Thyroid gland (tissue), 4 donors: ENCODE measurements at regions not wholly inside any gene's neighbourhood (a gene's known extent, or its start where the extent isn't known, plus 50 kb on each side); places are given as distances from the start of the nearest gene placed in this dataset.

Experiments used
- DNase-seq, 2 donors: peaks; one replicate each; pipeline ENCODE4 v3.0.0-alpha.2; 2019
- H3K27ac ChIP-seq, 3 donors: fragments of 200-600 bp; sonication (generic); 1 replicate in 2 of 3; 2 replicates in 1 of 3; pipeline ENCODE4 v1.5.1; 2016 to 2019; ENCODE audit warnings: mild to moderate bottlenecking in 1 of 3, moderate library complexity in 1 of 3
- H3K27me3 ChIP-seq: fragments of 200-600 bp; sonication (generic); one replicate; pipeline ENCODE4 v1.5.1; 2019
- H3K36me3 ChIP-seq, 2 donors: fragments of 200-600 bp; sonication (generic); one replicate each; pipeline ENCODE4 v1.5.1; 2016 to 2019
- H3K4me1 ChIP-seq, 2 donors: fragments of 200-600 bp; sonication (generic); one replicate each; pipeline ENCODE4 v1.5.1; 2017 to 2019
- H3K4me3 ChIP-seq, 3 donors: fragments of 200-600 bp; sonication (generic); replicated peaks in 1 of 3; 1 replicate in 2 of 3; 2 replicates in 1 of 3; pipeline ENCODE4 v1.5.1; 2016; ENCODE audit warnings: mild to moderate bottlenecking in 1 of 3
- H3K9me3 ChIP-seq: fragments of 200-600 bp; sonication (generic); one replicate; pipeline ENCODE4 v1.5.1; 2017
- CTCF ChIP-seq, 6 experiments: fragments of 200-600 bp in 3 of 6; fragments of 450-650 bp in 3 of 6; sonication (generic) in 3 of 6; IDR thresholded peaks; one replicate each; pipeline ENCODE4 v1.5.1; 2016 to 2019; ENCODE audit warnings: antibody characterized with exemption in 6 of 6, mild to moderate bottlenecking in 2 of 6, inconsistent platforms in 1 of 6, moderate library complexity in 1 of 6
- POLR2A ChIP-seq, 2 donors: fragments of 450-650 bp; IDR thresholded peaks; one replicate each; pipeline ENCODE4 v1.6.1; 2017; ENCODE audit warnings: antibody characterized with exemption in 2 of 2, mild to moderate bottlenecking in 2 of 2, moderate library complexity in 1 of 2
- WGBS, 2 donors: methylation state at CpG; one replicate each; pipeline ENCODE4 v1.1.5; 2017; 5-methylcytosine and 5-hydroxymethylcytosine counted together
- intact Hi-C: fragments of 100-400 bp; cut with DNase I; formaldehyde crosslinking; loops from one replicate; pipeline ENCODE4 v1.15.1; 2023

- no peaks in the 10 kb centered on the region for H3K9me3 ChIP-seq
- 89 to 92% methylated on average over 4 of the region's 4 CpGs for WGBS, 2 donors
- TF ChIP-seq CTCF (IDR thresholded peaks at IDR 0.05) (no peak), POLR2A (IDR thresholded peaks at IDR 0.05) (no peak)
- no peak for DNase-seq
- peaks cover 10 to 19% of the 10 kb centered on the region in 2 donors for H3K4me1 ChIP-seq
- no peak overlapping the region for H3K4me3 ChIP-seq
- no peaks in the 10 kb centered on the region for H3K27me3 ChIP-seq
- intact Hi-C loops, result no loop called here
- no peak overlapping the region for H3K27ac ChIP-seq
- no peaks in the 10 kb centered on the region for H3K36me3 ChIP-seq
Observed at GRCh38 chr7:91352091-91352490, 87.9 kb downstream of the FZD1 start.

DNA sequence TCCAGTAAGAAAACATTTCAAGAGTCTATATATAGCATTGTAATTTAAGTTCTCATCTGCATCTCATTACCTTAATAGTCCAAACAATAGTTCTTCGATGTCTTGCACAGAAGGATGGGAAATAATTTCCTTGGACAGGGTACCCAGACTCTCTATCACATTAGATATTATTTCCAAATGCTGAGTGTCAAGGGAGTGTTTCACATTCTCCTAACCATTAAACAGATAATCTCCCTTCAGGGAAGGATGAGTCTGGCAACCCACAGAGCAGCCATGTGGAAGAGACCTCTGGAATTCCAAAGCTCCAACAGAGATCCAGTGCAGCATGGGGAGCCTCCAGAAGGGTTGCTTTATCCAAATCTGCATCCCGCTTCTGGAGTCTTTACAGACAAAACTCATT lies 89.6 kb downstream of the FZD1 start:
- DNase-seq, result no peak
- no peaks in the 10 kb centered on the region for H3K27me3 ChIP-seq
- H3K9me3 ChIP-seq, result no peaks in the 10 kb centered on the region
- intact Hi-C loops, result no loop called here
- no peaks in the 10 kb centered on the region for H3K36me3 ChIP-seq
- H3K27ac ChIP-seq, result no peak overlapping the region
- H3K4me3 ChIP-seq, result no peak overlapping the region
- 76 to 79% methylated on average over 2 of the region's 2 CpGs for WGBS, 2 donors
- TF ChIP-seq POLR2A (IDR thresholded peaks at IDR 0.05) (no peak), CTCF (IDR thresholded peaks at IDR 0.05) (no peak)
- H3K4me1 ChIP-seq, result peaks cover 0 to 4% of the 10 kb centered on the region in 2 donors

DNA sequence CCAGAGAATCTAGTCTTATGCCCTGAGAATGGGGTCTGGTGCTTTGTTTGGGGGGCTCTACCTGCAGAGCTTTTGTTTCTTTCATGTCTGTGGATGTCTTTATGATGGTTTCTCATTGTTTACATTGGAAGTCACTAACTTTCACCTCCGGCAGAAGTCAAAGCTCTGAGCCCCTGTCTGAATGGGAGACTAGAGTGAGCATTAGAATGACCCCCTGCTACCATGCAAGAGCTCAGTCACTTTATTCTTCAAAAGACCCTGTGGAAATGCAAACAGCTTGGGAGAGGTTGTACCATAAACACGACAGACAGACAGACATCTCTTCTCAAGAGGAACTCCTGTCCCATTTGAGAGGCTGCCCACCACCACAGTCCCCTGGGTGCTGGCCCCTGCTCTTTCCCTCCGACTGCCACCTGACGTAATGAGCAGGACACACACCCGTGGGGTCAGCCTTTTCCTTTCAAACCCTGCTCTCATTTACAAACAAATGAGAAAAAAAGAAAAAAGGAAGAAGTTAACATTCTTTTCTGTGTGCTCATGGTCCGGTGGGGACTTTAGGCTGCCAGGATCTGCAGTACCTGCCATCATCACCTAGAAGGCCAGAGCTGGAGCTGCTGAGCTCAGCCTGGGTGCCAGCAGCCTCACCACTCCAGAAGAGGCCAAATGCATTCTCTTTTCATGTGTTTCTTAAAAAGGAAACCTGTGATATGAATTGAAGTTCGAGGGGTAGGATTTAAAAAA lies 91.6 kb downstream of the FZD1 start:
- H3K4me1 ChIP-seq, result no peaks in the 10 kb centered on the region
- DNase-seq, result no peak
- no peak overlapping the region for H3K4me3 ChIP-seq
- no peaks in the 10 kb centered on the region for H3K27me3 ChIP-seq
- 75 to 76% methylated on average over 7 of the region's 7 CpGs for WGBS, 2 donors
- intact Hi-C loops, result no loop called here
- no peak overlapping the region for H3K27ac ChIP-seq
- no peaks in the 10 kb centered on the region for H3K36me3 ChIP-seq
- TF ChIP-seq POLR2A (IDR thresholded peaks at IDR 0.05) (no peak), CTCF (IDR thresholded peaks at IDR 0.05) (no peak)
- H3K9me3 ChIP-seq, result no peaks in the 10 kb centered on the region

- no peak for DNase-seq
- H3K4me3 ChIP-seq, result no peak overlapping the region
- H3K27me3 ChIP-seq, result no peaks in the 10 kb centered on the region
- no peak overlapping the region for H3K27ac ChIP-seq
- no peaks in the 10 kb centered on the region for H3K4me1 ChIP-seq
- TF ChIP-seq POLR2A (IDR thresholded peaks at IDR 0.05) (no peak), CTCF (IDR thresholded peaks at IDR 0.05) (no peak)
- intact Hi-C loops, result no loop called here
- no peaks in the 10 kb centered on the region for H3K36me3 ChIP-seq
- no peaks in the 10 kb centered on the region for H3K9me3 ChIP-seq
Observed at GRCh38 chr7:91356915-91357314, 92.7 kb downstream of the FZD1 start.

- H3K27me3 ChIP-seq, result no peaks in the 10 kb centered on the region
- no peak for DNase-seq
- H3K4me1 ChIP-seq, result no peaks in the 10 kb centered on the region
- no peak overlapping the region for H3K4me3 ChIP-seq
- TF ChIP-seq CTCF (IDR thresholded peaks at IDR 0.05) (no peak), POLR2A (IDR thresholded peaks at IDR 0.05) (no peak)
- 91 to 96% methylated on average over 1 of the region's 1 CpG for WGBS, 2 donors
- no peaks in the 10 kb centered on the region for H3K9me3 ChIP-seq
- intact Hi-C loops, result no loop called here
- H3K36me3 ChIP-seq, result no peaks in the 10 kb centered on the region
- no peak overlapping the region for H3K27ac ChIP-seq
Observed at GRCh38 chr7:91357379-91357778, 93.1 kb downstream of the FZD1 start.
